Liver (tissue), 8 donors: ENCODE measurements at regions not wholly inside any gene's neighbourhood (a gene's known extent, or its start where the extent isn't known, plus 50 kb on each side); places are given as distances from the start of the nearest gene placed in this dataset.

Source experiments
- DNase-seq: peaks from one replicate; pipeline ENCODE4 v3.0.0-alpha.2; 2017; ENCODE audit warnings: low spot score
- H3K27ac ChIP-seq, 2 donors: one replicate each; pipeline ENCODE4 v1.7.0; 2013; ENCODE audit warnings: inconsistent platforms in 2 of 2, low read length in 2 of 2, control low read depth in 1 of 2, low read depth in 1 of 2, mild to moderate bottlenecking in 1 of 2
- H3K27me3 ChIP-seq, 4 donors: one replicate each; pipeline versions ENCODE4 v1.6.1 to v1.7.0; 2013; ENCODE audit warnings: low read length in 3 of 4, inconsistent platforms in 1 of 4, mild to moderate bottlenecking in 1 of 4, moderate library complexity in 1 of 4; ENCODE audit not compliant: control insufficient read depth in 4 of 4, insufficient read depth in 4 of 4
- H3K36me3 ChIP-seq, 4 donors: one replicate each; pipeline versions ENCODE4 v1.6.1 to v1.7.0; 2013; ENCODE audit warnings: low read length in 3 of 4, mild to moderate bottlenecking in 3 of 4, low read depth in 1 of 4, moderate library complexity in 1 of 4; ENCODE audit not compliant: control insufficient read depth in 4 of 4, insufficient read depth in 3 of 4
- H3K4me1 ChIP-seq, 4 donors: one replicate each; pipeline versions ENCODE4 v1.6.1 to v1.7.0; 2013; ENCODE audit warnings: low read length in 3 of 4, mild to moderate bottlenecking in 3 of 4, moderate library complexity in 1 of 4; ENCODE audit not compliant: control insufficient read depth in 4 of 4, insufficient read depth in 4 of 4
- H3K4me3 ChIP-seq, 3 donors: one replicate each; pipeline versions ENCODE4 v1.6.1 to v1.7.0; 2013; ENCODE audit warnings: low read length in 3 of 3, control low read depth in 1 of 3, low read depth in 1 of 3, mild to moderate bottlenecking in 1 of 3
- H3K9ac ChIP-seq, 2 donors: one replicate each; pipeline ENCODE4 v1.7.0; 2013; ENCODE audit warnings: low read length in 2 of 2, mild to moderate bottlenecking in 2 of 2, moderate library complexity in 2 of 2, control low read depth in 1 of 2, low read depth in 1 of 2
- H3K9me3 ChIP-seq, 4 donors: one replicate each; pipeline versions ENCODE4 v1.6.1 to v1.7.0; 2013; ENCODE audit warnings: low read length in 3 of 4; ENCODE audit not compliant: control insufficient read depth in 4 of 4
- ATF3 ChIP-seq: IDR thresholded peaks from 2 replicates; pipeline ENCODE4 v1.6.1; 2016; ENCODE audit warnings: antibody characterized with exemption
- CTCF ChIP-seq: fragments of 150-350 bp; IDR thresholded peaks from 2 replicates; pipeline ENCODE4 v1.5.1; 2017; ENCODE audit warnings: improper control_type of control experiment, low read depth, low read length; ENCODE audit not compliant: missing input control
- EGR1 ChIP-seq, 2 donors: IDR thresholded peaks; 2 replicates each; pipeline ENCODE4 v1.6.1; 2016 to 2018; ENCODE audit warnings: antibody characterized with exemption in 2 of 2, low read depth in 2 of 2
- FOXA1 ChIP-seq: IDR thresholded peaks from 2 replicates; pipeline ENCODE4 v1.6.1; 2016; ENCODE audit warnings: antibody characterized with exemption
- FOXA2 ChIP-seq: IDR thresholded peaks from 2 replicates; pipeline ENCODE4 v1.6.1; 2016; ENCODE audit warnings: antibody characterized with exemption
- GABPA ChIP-seq, 2 donors: IDR thresholded peaks in 1 of 2; conservative IDR thresholded peaks in 1 of 2; 2 replicates each; pipeline ENCODE4 v1.6.1; 2016; ENCODE audit warnings: antibody characterized with exemption in 2 of 2, mild to moderate bottlenecking in 1 of 2, moderate library complexity in 1 of 2
- HNF4A ChIP-seq, 2 donors: conservative IDR thresholded peaks; 2 replicates each; pipeline ENCODE4 v1.6.1; 2016; ENCODE audit warnings: antibody characterized with exemption in 2 of 2, mild to moderate bottlenecking in 2 of 2
- HNF4G ChIP-seq: IDR thresholded peaks from 2 replicates; pipeline ENCODE4 v1.6.1; 2016; ENCODE audit warnings: antibody characterized with exemption
- JUND ChIP-seq, 2 donors: IDR thresholded peaks; 2 replicates each; pipeline ENCODE4 v1.6.1; 2016; ENCODE audit warnings: antibody characterized with exemption in 2 of 2
- MAX ChIP-seq: IDR thresholded peaks from 2 replicates; pipeline ENCODE4 v1.6.1; 2016; ENCODE audit warnings: antibody characterized with exemption
- NR2F2 ChIP-seq: IDR thresholded peaks from 2 replicates; pipeline ENCODE4 v1.6.1; 2016; ENCODE audit warnings: antibody characterized with exemption
- RAD21 ChIP-seq, 2 donors: IDR thresholded peaks; 2 replicates each; pipeline ENCODE4 v1.6.1; 2016; ENCODE audit warnings: antibody characterized with exemption in 2 of 2, mild to moderate bottlenecking in 2 of 2
- REST ChIP-seq: IDR thresholded peaks from 2 replicates; pipeline ENCODE4 v1.6.1; 2016; ENCODE audit warnings: antibody characterized with exemption, mild to moderate bottlenecking
- RXRA ChIP-seq, 2 donors: IDR thresholded peaks; 2 replicates each; pipeline ENCODE4 v1.6.1; 2017 to 2018; ENCODE audit warnings: antibody characterized with exemption in 2 of 2, mild to moderate bottlenecking in 1 of 2
- SP1 ChIP-seq: IDR thresholded peaks from 2 replicates; pipeline ENCODE4 v1.6.1; 2018; ENCODE audit warnings: antibody characterized with exemption, mild to moderate bottlenecking
- TAF1 ChIP-seq: conservative IDR thresholded peaks from 2 replicates; pipeline ENCODE4 v1.6.1; 2016; ENCODE audit warnings: antibody characterized with exemption, mild to moderate bottlenecking
- YY1 ChIP-seq: IDR thresholded peaks from 2 replicates; pipeline ENCODE4 v1.6.1; 2016; ENCODE audit warnings: antibody characterized with exemption, mild to moderate bottlenecking
- ZBTB33 ChIP-seq: IDR thresholded peaks from 2 replicates; pipeline ENCODE4 v1.6.1; 2016; ENCODE audit warnings: antibody characterized with exemption
- WGBS: extraction: QIAGEN DNeasy Blood & Tissue Kit; methylation state at CpG from one replicate; pipeline ENCODE4 v1.1.7; 2013; 5-methylcytosine and 5-hydroxymethylcytosine counted together
- donor health status: healthy.
- donor health status: healthy.
- donor health status: healthy.
- donor health status: healthy.
- donor health status: healthy.

GRCh38 chr15:49715211-49715610 is 94.4 kb downstream of the DTWD1 start:
- H3K4me1 ChIP-seq: no peaks in the 10 kb centered on the region
- DNase-seq: no peak
- H3K9me3 ChIP-seq: peaks cover 2 to 7% (median 5%) of the 10 kb centered on the region in 4 donors
- H3K27me3 ChIP-seq: no peaks in the 10 kb centered on the region
- H3K27ac ChIP-seq: no peak overlapping the region
- no peak overlapping the region for H3K9ac ChIP-seq
- 89% methylated on average over 1 of the region's 1 CpG for WGBS
- no peak for TF ChIP-seq HNF4G
- no peak for TF ChIP-seq TAF1
- no peak for TF ChIP-seq REST
- no peak for TF ChIP-seq NR2F2
- no peak for TF ChIP-seq EGR1 (IDR thresholded peaks at IDR 0.05; ENCODE audit: low read depth in 2 of 2)
- TF ChIP-seq RAD21 (IDR thresholded peaks at IDR 0.05): no peak
- no peak for TF ChIP-seq YY1
- no peak for TF ChIP-seq JUND (IDR thresholded peaks at IDR 0.05)
- no peak for TF ChIP-seq RXRA (IDR thresholded peaks at IDR 0.05)
- TF ChIP-seq FOXA2: no peak
- no peak for TF ChIP-seq MAX
- TF ChIP-seq ZBTB33: no peak
- no peak for TF ChIP-seq GABPA (IDR thresholded peaks at IDR 0.05 in 1 of 2, conservative IDR thresholded peaks at IDR 0.05 in 1 of 2)
- no peak for TF ChIP-seq HNF4A (conservative IDR thresholded peaks at IDR 0.05)
- TF ChIP-seq SP1: no peak
- no peak for TF ChIP-seq CTCF
- TF ChIP-seq FOXA1: no peak
- H3K36me3 ChIP-seq: no peaks in the 10 kb centered on the region
- no peak overlapping the region for H3K4me3 ChIP-seq

GRCh38 chr15:49715701-49716100 is 94.9 kb downstream of the DTWD1 start:
- H3K27me3 ChIP-seq: no peaks in the 10 kb centered on the region
- DNase-seq: no peak
- H3K9ac ChIP-seq: no peak overlapping the region
- no peaks in the 10 kb centered on the region for H3K36me3 ChIP-seq
- no peaks in the 10 kb centered on the region for H3K4me1 ChIP-seq
- H3K9me3 ChIP-seq: peaks cover 0 to 4% (median 1%) of the 10 kb centered on the region in 4 donors
- 77% methylated on average over 5 of the region's 5 CpGs for WGBS
- no peak overlapping the region for H3K27ac ChIP-seq
- no peak overlapping the region for H3K4me3 ChIP-seq
- TF ChIP-seq HNF4G (no peak), FOXA2 (no peak), RAD21 (IDR thresholded peaks at IDR 0.05) (no peak), RXRA (IDR thresholded peaks at IDR 0.05) (no peak), FOXA1 (no peak), GABPA (IDR thresholded peaks at IDR 0.05 in 1 of 2, conservative IDR thresholded peaks at IDR 0.05 in 1 of 2) (no peak), REST (no peak), SP1 (no peak), NR2F2 (no peak), TAF1 (no peak), EGR1 (IDR thresholded peaks at IDR 0.05; ENCODE audit: low read depth in 2 of 2) (no peak), YY1 (no peak), CTCF (no peak), HNF4A (conservative IDR thresholded peaks at IDR 0.05) (no peak), ATF3 (no peak)
